ENCODE measurements at regions not wholly inside any gene's neighbourhood (a gene's known extent, or its start where the extent isn't known, plus 50 kb on each side); places are given as distances from the start of the nearest gene placed in this dataset.
"Not testable (repeated sequence)": the region's sequence is repeated elsewhere in the genome, so short reads cannot be mapped to it uniquely, and the experiment has no call there.

DNA sequence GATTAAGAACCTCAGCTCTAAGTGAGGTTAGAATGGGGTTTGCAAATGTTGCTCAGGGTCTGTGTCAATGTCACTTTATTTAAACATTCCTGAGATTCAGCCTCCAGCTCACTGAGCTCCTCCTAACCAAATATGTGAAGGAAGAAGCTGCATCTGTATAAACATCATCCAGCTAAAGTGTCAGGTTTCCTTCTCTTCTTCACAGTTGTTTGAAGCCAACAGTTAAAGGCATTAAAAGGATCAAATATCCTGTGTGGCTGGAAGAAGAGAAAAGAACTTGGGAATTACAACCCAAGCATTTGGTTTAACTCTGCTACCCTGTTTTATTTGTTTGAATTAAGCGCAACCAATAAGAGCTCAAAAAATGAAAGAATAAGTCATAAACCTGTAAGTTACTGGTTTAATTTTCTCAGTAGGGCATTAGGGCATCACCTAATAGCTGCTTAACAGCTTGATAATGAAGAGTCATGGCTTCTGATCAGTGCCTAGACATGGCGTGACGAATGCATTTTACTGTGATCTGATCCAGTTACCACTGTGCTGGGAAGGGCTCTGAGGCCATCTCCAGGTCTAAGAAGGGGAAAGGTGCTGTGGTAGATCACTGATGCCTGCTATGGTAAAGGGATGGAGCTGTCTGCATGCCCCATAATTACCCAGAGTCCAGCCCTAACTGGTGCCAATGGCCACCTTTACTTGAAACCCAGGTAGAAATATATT lies 165.7 kb upstream of the TSC22D2 start:
- DNase-seq (ENCODE audit: low spot score), result no peak

DNA sequence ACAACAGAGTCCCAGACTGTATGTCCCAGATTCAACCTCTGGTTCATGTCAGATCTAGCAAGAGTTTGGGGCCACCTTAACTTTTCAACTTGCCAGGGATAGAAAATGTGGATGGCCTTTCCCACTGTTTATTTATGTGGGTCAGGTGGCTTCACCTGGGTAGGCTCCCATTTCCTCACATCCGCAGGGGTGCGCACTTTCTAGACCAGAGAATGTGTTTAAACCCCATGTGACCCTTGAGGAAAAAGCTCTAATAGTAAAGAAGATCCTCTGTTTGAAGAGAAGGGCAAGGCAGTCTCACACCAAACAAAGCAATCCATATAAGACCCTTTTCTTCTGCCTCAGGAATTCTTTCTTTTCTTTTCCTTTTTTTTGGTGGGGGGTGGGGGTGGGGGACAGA lies 167.2 kb upstream of the TSC22D2 start:
- DNase-seq (ENCODE audit: low spot score), result no peak

DNA sequence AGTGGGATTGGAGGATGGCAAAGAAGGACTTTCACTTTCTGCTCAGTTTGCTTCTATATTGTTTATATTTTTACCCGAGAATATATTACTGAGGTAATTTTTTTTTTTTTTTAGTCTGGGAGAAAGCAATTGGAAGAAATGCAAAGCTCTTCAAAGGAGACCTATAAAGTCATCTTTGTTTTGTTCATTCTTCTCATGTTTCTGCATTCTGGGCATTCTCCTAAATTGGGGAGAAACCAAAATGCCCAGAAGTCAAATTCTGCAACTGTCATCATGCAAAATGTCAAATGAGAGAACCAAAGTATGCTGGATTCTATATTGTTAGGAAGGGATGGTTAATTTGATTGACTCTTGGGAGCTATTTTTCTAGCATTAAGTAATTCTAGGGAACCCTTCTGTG lies 168.3 kb upstream of the TSC22D2 start:
- no peak for DNase-seq (ENCODE audit: low spot score)

DNA sequence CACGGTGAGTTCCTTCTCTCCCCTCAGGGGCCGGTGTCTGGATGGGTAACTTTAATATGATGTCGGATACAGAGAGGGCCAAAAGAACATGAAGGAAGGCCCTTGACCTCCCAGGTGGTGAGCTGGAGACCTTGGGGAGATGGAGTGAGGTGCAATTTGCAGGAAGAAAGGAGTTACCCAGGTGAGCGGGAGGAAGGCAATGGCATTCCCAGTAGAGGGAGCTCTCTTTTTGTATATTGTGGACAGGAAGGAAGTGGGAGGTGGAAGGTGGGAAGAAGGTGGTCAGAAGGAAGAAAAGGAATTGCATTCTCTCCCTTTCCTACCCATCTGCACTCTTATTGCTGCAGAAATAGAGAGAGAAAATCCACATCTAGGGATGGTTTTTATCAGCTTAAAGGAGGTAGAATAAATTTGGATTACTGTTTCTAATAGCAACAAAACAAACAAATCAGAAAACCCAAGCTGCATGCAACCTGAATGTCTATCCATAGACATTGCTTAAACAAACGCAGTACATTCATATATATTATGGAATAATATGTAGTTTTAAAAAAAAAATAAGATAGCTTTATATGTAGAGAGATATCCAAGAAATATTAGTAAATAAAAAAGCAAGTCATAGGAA lies 169.0 kb upstream of the TSC22D2 start:
- no peak for DNase-seq (ENCODE audit: low spot score)

DNA sequence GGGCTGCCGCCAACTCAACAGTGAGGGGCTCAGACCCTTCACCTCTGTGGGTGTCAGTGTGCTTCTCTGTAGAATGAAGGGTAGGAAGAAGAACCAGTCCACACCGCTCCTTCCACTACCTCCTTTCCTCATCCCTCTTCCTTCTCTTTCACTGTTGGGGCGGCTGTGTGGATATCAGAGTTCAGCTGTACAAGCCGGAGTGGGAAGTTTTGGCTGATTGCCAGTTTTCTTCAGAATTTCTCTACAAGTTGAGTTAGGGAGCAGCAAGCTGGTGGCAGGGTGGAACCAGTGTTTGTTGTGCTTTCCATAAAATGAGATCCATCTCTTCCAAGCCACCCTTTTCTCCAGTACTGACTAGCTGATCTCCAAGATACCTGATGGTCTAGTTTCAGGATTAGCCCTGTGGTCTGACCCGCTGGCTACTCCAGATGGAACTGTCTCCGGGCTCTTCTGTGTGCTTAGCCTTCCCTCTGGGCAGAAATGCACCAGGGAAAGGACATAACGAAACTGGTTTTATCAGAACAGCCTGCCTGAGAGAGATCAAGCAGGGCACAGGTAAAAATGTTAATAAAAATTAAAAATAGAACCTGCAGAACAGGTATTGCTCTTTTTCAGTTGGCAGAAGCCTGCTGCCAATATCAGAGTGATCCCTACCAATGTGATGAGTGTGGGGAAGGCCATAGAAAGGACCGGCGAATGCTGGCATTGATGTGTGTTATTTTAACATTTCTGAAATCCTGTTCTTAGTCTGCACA lies 169.9 kb upstream of the TSC22D2 start:
- DNase-seq (ENCODE audit: low spot score), result no peak

DNA sequence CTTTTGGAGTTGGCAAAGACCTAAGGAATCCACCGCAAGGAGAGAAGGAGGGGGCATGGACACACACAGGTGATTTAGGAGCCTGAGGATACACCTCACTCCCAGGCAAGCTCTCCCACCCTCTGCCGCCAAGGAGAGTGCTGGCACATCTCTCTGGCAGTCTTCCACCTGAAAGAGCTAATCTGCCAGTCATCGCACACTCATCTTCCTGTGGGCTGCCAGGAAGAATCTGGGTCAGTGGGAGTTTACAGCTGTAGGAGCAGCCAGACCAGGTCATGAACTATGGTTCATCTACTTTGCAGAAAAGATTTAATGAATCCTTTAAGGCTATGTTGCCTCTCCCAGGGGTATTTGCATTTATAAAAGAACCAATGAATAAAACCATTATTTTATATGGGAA lies 170.6 kb upstream of the TSC22D2 start:
- DNase-seq (ENCODE audit: low spot score), result no peak

DNA sequence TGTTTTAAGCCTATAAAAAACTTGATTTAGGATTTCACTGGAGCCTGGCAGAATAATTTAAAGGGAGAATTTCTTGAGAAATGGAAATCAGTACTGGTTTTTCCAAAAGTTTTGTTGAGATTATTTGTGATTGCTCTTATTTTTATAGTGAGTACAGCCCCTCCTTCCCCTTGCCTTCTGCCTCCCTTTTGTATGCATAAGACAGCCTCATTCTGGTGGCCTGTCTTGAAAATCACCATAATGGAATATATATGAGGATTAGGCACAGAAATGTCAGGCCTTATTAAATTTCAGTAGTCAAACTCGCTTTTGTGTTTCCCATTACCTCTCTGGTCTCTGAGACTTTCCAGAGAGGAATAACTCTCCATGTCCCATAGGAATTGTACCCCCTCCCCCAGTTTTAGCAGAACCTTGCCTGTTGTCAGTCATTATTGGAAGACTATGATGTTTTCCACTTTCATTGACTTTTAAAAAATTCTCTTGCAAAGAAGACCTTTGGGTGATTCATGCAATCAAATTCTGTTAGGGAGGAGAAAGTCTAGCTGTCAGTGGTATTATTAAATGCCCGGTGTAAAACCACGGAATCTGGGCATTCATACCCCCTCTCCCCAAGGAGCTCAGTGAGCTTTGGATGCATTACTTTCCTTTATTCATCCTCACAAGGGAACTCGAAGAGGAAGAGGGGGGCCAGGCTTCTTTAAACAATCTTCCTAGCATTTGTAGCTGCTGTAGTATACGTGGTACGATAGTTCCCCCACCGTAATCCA lies 171.6 kb upstream of the TSC22D2 start:
- DNase-seq (ENCODE audit: low spot score), result no peak

DNA sequence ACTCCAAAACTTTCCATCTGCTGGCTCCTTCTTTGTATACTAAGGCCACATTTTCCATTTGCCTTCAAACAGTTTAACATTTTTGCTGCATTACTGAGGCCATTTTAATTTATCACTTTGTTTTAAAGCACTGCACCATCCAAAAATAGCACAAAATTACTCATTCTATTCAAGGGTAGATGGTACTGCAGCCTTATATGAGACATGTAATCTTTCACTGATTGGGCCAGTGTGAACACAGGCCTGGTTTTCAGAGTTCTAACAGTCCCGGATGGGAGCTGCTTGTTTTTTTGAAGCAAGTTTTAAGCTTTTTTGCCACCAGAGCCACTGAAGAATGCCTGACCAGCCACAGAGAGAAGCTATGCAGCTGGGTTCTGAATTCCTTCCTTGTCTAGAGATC lies 172.3 kb upstream of the TSC22D2 start:
- peak; percentile 52 for DNase-seq (ENCODE audit: low spot score)

DNA sequence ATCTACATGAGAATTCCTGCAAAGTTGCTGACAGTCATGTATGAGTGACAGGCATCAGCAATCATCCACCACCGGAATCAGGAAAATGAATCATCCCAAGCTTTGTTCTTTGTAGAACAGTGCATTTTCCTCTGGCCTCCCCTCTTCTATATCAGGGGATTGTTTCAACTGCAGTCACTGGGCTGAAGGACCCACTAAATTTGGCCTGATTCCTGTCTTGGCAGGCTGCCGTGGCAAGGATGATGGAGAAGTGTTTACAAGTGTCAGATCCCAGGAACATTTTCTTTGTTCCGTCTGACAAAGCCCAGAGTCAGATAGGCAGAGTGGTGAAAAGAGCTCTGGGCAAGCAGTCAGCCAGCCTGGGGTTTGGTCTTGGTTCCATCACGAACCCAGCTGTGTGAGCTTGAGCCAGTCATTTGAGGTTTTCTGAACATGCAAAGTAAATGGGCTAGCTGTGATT lies 175.1 kb upstream of the TSC22D2 start:
- no peak for DNase-seq (ENCODE audit: low spot score)

DNA sequence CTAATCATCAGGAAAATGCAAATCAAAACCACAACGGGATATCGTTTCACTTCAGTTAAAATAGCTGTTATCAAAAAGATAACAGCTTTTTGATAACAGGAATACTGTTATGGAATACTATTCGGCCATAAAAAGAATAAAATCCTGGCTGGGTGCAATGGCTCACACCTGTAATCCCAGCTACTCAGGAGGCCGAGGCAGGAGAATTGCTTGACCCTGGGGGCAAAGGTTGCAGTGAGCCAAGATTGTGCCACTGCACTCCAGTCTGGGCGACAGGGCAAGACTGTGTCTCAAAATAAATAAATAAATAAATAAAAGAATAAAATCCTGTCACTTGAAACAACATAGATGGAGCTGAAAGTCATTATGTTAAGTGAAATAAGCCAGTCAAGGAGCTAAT lies 178.1 kb upstream of the TSC22D2 start:
- no peak for DNase-seq (ENCODE audit: low spot score)

DNA sequence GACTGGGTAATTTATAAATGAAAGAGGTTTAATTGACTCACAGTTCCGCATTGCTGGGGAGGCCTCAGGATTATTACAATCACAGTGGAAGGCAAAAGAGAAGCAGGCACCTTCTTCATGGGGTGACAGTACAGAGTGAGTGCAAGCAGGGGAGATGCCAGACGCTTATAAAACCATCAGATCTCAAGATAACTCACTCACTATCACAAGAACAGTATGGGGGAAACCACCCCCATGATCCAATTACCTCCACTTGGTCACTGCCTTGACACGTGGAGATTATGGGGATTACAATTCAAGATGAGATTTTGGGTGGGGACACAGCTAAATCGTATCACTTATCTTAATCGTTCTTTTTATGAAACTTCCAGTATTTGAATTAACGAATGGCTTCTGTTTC lies 179.5 kb upstream of the TSC22D2 start:
- not testable (repeated sequence) for DNase-seq (ENCODE audit: low spot score)

DNA sequence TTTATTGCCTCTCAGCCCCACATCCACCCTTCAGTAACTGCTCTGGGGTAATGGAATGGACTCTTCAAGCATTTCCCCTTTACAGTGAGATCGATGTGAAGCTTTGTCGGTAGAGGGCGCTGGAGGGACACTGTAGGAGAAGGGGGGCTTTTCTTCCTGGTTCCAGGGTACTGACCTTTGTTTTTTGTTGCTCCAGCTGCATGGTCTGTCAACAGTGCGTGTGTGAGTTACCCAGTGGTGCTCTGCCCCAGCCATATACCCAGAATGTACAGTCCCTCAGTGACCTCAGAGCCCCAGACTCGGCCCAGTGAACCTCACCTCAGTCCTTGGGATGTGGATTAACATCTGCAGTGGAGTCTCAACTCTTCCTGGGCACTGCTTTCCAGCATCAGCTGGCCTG lies 180.3 kb upstream of the TSC22D2 start:
- peak; percentile 57 for DNase-seq (ENCODE audit: low spot score)

DNA sequence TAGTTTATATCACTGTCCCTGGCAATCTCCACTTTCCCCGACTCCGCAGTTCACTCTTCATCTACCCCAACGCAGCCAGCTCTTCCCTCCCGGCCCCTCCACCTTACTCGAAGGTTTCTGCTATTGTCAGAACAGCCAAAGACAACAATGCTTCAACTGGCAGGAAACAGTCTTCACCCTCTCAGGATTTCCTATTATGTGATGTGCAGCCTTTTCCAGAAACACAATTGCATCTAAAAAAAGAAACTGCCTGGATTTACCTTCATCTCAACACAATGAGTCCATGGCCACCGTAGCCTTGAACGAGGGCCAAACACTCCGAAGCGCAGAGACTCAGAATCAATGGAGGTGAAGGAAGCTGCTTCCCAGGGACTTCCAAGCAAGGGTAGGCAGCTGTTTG lies 182.1 kb upstream of the TSC22D2 start:
- DNase-seq (ENCODE audit: low spot score), result no peak

DNA sequence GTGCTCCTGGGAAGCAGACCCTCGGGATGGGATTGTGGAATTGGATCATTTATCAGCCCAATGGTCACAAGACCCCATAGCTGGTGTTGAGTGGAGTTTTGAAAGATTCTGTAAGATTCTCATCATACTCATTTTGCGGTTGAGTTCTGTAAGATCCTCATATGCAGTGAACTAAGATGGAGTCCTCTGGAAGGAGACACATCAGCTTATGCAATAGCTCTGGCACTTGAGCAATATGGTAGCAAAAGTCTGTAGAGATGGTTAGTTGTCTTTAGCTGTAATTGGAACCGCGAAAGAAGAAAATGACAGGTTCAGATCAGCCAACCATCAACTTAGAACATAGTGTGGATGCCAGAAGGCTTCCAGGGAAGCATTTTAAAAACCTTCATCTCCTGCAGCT lies 184.5 kb upstream of the TSC22D2 start:
- no peak for DNase-seq (ENCODE audit: low spot score)

DNA sequence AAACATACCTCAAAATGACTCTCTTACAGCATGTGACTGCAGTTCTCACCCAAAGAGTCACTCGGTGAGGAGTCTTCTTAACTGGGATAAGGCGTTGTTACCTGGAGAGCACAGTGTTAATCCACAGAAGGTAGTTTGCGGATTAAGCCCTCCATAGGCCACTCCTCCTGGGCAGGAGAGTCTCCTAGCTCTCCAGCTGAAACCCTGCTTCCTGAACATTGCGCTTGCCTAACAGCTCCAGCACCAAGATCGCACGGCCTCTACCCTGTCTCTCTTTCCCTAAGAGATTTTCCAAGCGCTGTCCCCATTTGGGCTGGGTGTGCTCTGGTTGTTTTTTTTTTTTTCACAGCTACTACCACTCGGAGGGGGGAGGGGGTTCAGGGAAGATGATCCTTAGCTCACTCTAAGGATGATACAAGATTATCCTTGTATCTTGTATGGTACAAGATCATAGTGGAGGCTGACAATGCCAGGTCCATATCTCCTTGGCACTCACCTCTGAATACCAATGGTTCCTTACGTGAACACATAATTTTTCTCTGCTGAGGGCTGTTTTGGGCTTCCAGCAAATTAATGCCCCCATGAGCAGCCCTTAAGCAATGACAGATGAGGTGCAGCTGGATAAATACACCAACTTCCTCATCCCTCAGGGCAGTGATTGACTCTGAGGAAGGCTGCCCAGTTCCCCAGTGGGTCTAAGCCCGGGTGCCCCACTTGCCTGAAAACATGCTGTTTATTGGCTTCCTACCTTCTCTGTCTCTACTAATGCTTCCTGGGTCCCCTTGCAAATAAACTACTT lies 185.2 kb upstream of the TSC22D2 start:
- DNase-seq (ENCODE audit: low spot score), result no peak

DNA sequence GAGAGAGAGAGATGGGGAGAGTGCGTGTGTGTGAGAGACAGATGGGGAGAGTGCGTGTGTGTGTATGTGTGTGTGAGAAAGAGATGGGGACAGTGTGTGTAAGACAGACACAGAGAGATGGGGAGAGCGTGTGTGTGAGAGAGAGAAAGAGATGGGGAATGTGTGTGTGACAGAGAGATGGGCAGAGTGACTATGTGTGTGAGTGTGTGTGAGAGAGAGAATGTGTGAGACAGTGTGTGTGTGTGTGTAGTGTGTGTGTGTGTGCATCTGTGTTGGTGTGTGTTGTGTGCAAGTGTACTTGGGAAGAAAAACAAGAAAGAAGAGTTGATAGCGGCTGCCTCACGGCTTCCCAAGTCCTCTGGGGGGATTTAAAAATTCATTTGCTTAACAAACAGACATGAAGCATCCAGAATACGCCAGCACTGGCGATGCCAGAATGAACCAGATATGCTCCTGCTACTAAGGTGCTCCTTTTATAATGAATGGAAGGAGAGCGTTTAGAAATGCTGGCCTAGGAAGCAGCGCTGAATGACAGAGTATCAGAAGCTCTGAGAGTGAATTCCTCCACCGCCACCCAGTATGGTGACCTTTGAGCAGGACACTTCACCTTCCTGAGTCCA lies 186.1 kb upstream of the TSC22D2 start:
- DNase-seq (ENCODE audit: low spot score), result no peak

DNA sequence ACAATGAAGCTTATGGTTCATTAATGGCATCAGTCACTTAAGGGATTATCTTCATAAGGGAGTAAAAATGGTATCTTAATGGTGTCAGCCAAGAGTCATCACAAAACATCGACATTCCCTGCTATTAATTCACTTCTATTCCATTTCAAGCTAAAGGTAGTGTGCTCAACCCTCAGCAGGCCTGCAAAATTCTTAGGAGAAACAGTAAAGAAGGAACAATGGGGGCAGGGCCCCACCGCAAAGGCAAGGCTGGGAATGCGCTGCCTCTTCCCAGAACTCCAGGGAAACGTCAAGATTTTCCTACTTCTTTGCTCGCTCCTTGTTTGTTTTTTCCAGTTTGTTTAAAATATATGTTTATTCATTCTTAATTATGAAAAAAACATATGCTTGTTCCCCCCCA lies 187.3 kb upstream of the TSC22D2 start:
- DNase-seq (ENCODE audit: low spot score), result no peak

DNA sequence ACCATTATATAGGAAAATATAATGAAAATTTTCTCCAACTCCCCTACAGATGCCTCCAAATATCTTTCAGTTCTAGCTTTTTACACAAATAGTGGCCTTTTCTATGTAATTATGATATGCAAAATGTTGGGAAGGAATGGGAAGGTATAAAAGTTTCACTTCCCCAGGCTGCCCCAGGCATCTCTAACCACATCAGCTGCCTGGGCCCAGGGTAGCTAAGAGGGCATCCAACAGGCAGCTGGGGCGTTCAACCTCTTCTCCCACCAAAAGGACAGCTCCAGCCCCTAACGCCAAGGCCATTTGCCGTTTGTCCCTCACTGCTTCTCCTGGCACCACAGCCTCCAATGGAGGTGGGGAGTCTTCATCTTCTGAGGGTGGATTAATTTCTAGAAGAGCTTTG lies 188.1 kb upstream of the TSC22D2 start:
- no peak for DNase-seq (ENCODE audit: low spot score)

DNA sequence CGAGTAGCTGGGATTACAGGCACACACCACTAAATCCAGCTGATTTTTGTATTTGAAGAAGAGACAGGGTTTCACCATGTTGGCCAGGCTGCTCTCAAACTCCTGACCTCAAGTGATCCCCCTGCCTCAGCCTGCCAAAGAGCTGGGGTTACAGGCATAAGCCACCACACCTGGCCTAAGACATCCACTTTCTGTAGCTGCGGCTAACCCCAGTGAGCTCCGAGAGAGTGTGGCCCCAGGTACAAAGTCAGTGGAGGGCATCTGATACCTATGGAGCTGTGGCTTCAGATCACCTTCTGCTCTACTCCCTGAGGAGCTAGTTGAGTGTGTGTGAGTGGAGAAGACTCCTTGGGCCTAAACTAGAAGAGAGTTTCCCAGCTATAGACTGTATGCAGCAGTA lies 189.3 kb upstream of the TSC22D2 start:
- no peak for DNase-seq (ENCODE audit: low spot score)

DNA sequence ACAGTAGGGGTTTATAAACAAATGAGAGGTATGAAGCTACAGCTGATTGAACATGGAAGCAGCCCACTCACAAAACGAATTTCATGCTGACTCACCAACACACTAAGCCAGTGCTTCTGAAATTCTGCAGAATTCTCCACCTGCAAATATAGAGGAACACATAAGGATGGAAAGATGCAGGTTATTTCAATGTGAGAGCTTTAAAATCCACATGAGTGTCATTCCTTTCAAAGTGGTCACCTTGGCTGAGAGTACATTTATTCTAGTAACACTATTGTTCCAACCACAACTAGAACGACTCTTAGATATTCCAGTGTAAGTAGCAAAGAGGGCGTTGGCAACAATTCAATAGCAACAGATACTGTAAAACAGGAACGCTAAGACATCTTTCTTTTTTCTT lies 189.9 kb upstream of the TSC22D2 start:
- no peak for DNase-seq (ENCODE audit: low spot score)

DNA sequence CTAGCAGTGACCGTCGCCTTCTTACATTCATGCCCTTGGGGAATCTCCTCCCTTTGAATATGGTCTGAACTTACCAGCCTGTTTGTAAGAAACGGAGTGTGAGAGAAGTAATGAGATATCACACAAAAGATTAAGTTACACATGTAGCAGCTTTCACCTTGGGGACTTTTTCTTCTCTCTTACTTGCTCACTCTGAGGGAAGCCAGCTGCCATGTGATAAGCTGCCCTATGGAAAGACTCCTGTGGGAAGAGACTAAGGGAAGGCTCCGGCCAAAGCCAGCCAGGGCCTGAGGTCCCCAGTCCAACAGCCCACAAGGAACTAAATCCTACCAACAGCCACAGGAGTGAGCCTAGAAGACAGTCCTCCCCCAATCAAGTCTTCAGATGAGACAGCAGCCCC lies 190.4 kb upstream of the TSC22D2 start:
- no peak for DNase-seq (ENCODE audit: low spot score)
